Activated T-cell treated with anti-CD3 and anti-CD28 coated beads, Interleukin-2, amount 50 U/mL, for 72 hours (primary cell): ENCODE measurements at regions not wholly inside any gene's neighbourhood (a gene's known extent, or its start where the extent isn't known, plus 50 kb on each side); places are given as distances from the start of the nearest gene placed in this dataset.

Source experiments
- ATAC-seq, 2 donors: fragments of 150-1000 bp; cut with Tn5 transposase; replicated peaks in 1 of 2; 2 replicates each; pipeline ENCODE4 v1.10.0; 2021; ENCODE audit warnings: moderate library complexity in 2 of 2, mild to moderate bottlenecking in 1 of 2
- DNase-seq, 2 donors: peaks; one replicate each; pipeline ENCODE4 v3.0.0; 2021 to 2022; ENCODE audit warnings: mixed read lengths in 1 of 2
- H3K27ac Mint-ChIP-seq: one replicate; pipeline ENCODE4 v1.8.0; 2022; ENCODE audit warnings: mild to moderate bottlenecking, moderate library complexity, mixed read lengths
- H3K27me3 Mint-ChIP-seq: one replicate; pipeline ENCODE4 v1.8.0; 2022; ENCODE audit warnings: low read depth, mixed read lengths
- H3K36me3 Mint-ChIP-seq, 2 donors: one replicate each; pipeline ENCODE4 v1.8.0; 2022; ENCODE audit warnings: mixed read lengths in 2 of 2, mild to moderate bottlenecking in 1 of 2; ENCODE audit not compliant: insufficient read depth in 2 of 2
- H3K4me1 Mint-ChIP-seq: one replicate; pipeline ENCODE4 v1.8.0; 2022; ENCODE audit warnings: low read depth, mixed read lengths
- H3K4me3 Mint-ChIP-seq, 2 donors: one replicate each; pipeline ENCODE4 v1.8.0; 2022; ENCODE audit warnings: mild to moderate bottlenecking in 2 of 2, mixed read lengths in 2 of 2, moderate library complexity in 2 of 2
- H3K9me3 Mint-ChIP-seq, 2 donors: one replicate each; pipeline ENCODE4 v1.8.0; 2022; ENCODE audit warnings: mixed read lengths in 2 of 2

GRCh38 chr2:176388861-176389260, 119.6 kb downstream of the MTX2 start:
- Mint-ChIP-seq H3K4me3 (no peak overlapping the region), H3K4me1 (no peaks in the 10 kb centered on the region)

GRCh38 chr2:176390276-176391147, 121.3 kb downstream of the MTX2 start:
- ATAC-seq = no peak
- Mint-ChIP-seq H3K27ac (no peak overlapping the region), H3K4me1 (no peaks in the 10 kb centered on the region), H3K36me3 (no peaks in the 10 kb centered on the region), H3K4me3 (no peak overlapping the region), H3K9me3 (no peaks in the 10 kb centered on the region), H3K27me3 (peaks cover 19% of the 10 kb centered on the region)
- DNase-seq = no peak

More at GRCh38 chr2:176388861-176389260, 119.6 kb downstream of the MTX2 start:
- H3K27ac Mint-ChIP-seq = no peak overlapping the region
- ATAC-seq (no peak), DNase-seq (no peak)
- peaks cover 24% of the 10 kb centered on the region for H3K27me3 Mint-ChIP-seq
- H3K36me3 Mint-ChIP-seq = no peaks in the 10 kb centered on the region
- H3K9me3 Mint-ChIP-seq = no peaks in the 10 kb centered on the region

- ATAC-seq = no peak
- no peak for DNase-seq
- Mint-ChIP-seq H3K9me3 (no peaks in the 10 kb centered on the region), H3K27me3 (peaks cover 15% of the 10 kb centered on the region), H3K27ac (no peak overlapping the region), H3K36me3 (no peaks in the 10 kb centered on the region), H3K4me3 (no peak overlapping the region), H3K4me1 (no peaks in the 10 kb centered on the region)
Observed at GRCh38 chr2:176391148-176391419, 121.8 kb downstream of the MTX2 start.

- Mint-ChIP-seq H3K9me3 (no peaks in the 10 kb centered on the region), H3K27me3 (peaks cover 8% of the 10 kb centered on the region), H3K4me1 (no peaks in the 10 kb centered on the region), H3K27ac (no peak overlapping the region), H3K4me3 (no peak overlapping the region), H3K36me3 (no peaks in the 10 kb centered on the region)
- ATAC-seq = no peak
- DNase-seq = no peak
Observed at GRCh38 chr2:176392249-176392648, 123.0 kb downstream of the MTX2 start.

GRCh38 chr2:176392744-176393414, 123.6 kb downstream of the MTX2 start:
- DNase-seq (no peak), ATAC-seq (no peak)
- Mint-ChIP-seq H3K9me3 (no peaks in the 10 kb centered on the region), H3K36me3 (no peaks in the 10 kb centered on the region), H3K27me3 (peaks cover 8% of the 10 kb centered on the region), H3K4me1 (no peaks in the 10 kb centered on the region), H3K4me3 (no peak overlapping the region), H3K27ac (no peak overlapping the region)

GRCh38 chr2:176395273-176395854, 126.1 kb downstream of the MTX2 start:
- H3K27me3 Mint-ChIP-seq = no peaks in the 10 kb centered on the region
- ATAC-seq = no peak
- no peak overlapping the region for H3K4me3 Mint-ChIP-seq
- DNase-seq = no peak
- H3K27ac Mint-ChIP-seq = no peak overlapping the region
- H3K9me3 Mint-ChIP-seq = no peaks in the 10 kb centered on the region
- no peaks in the 10 kb centered on the region for H3K36me3 Mint-ChIP-seq
- H3K4me1 Mint-ChIP-seq = no peaks in the 10 kb centered on the region

GRCh38 chr2:176398243-176399073, 129.2 kb downstream of the MTX2 start:
- ATAC-seq = no peak
- Mint-ChIP-seq H3K27me3 (peaks cover 14% of the 10 kb centered on the region), H3K4me1 (no peaks in the 10 kb centered on the region), H3K27ac (no peak overlapping the region), H3K4me3 (no peak overlapping the region), H3K9me3 (no peaks in the 10 kb centered on the region), H3K36me3 (no peaks in the 10 kb centered on the region)
- no peak for DNase-seq

- Mint-ChIP-seq H3K9me3 (no peaks in the 10 kb centered on the region), H3K4me3 (no peak overlapping the region), H3K27ac (no peak overlapping the region), H3K36me3 (no peaks in the 10 kb centered on the region), H3K4me1 (no peaks in the 10 kb centered on the region), H3K27me3 (peaks cover 18% of the 10 kb centered on the region)
- ATAC-seq = no peak
- no peak for DNase-seq
Observed at GRCh38 chr2:176399074-176399598, 129.9 kb downstream of the MTX2 start.

- no peak for DNase-seq
- H3K4me3 Mint-ChIP-seq = no peak overlapping the region
- peaks cover 58% of the 10 kb centered on the region for H3K27me3 Mint-ChIP-seq
- H3K27ac Mint-ChIP-seq = no peak overlapping the region
- no peaks in the 10 kb centered on the region for H3K9me3 Mint-ChIP-seq
- ATAC-seq = no peak
- peaks cover 0 to 4% of the 10 kb centered on the region in 2 donors for H3K36me3 Mint-ChIP-seq
- H3K4me1 Mint-ChIP-seq = no peaks in the 10 kb centered on the region
Observed at GRCh38 chr2:176405477-176405876, 136.2 kb downstream of the MTX2 start.

- Mint-ChIP-seq H3K9me3 (no peaks in the 10 kb centered on the region), H3K4me1 (no peaks in the 10 kb centered on the region), H3K27me3 (peaks cover 49% of the 10 kb centered on the region), H3K4me3 (no peak overlapping the region), H3K27ac (no peak overlapping the region), H3K36me3 (peaks cover 0 to 4% of the 10 kb centered on the region in 2 donors)
- no peak for ATAC-seq
- DNase-seq = no peak
Observed at GRCh38 chr2:176407706-176408105, 138.5 kb downstream of the MTX2 start.

GRCh38 chr2:176409671-176410070, 140.4 kb downstream of the MTX2 start:
- Mint-ChIP-seq H3K4me1 (no peaks in the 10 kb centered on the region), H3K9me3 (no peaks in the 10 kb centered on the region), H3K27me3 (peaks cover 50% of the 10 kb centered on the region), H3K36me3 (peaks cover 0 to 4% of the 10 kb centered on the region in 2 donors), H3K27ac (no peak overlapping the region), H3K4me3 (no peak overlapping the region)
- DNase-seq (no peak), ATAC-seq (no peak)

- Mint-ChIP-seq H3K27me3 (peaks cover 45% of the 10 kb centered on the region), H3K36me3 (no peaks in the 10 kb centered on the region), H3K27ac (no peak overlapping the region), H3K9me3 (no peaks in the 10 kb centered on the region), H3K4me3 (no peak overlapping the region), H3K4me1 (no peaks in the 10 kb centered on the region)
- no peak for DNase-seq
- no peak for ATAC-seq
Observed at GRCh38 chr2:176412136-176412535, 142.9 kb downstream of the MTX2 start.

GRCh38 chr2:176413786-176414185, 144.5 kb downstream of the MTX2 start:
- Mint-ChIP-seq H3K9me3 (no peaks in the 10 kb centered on the region), H3K4me1 (no peaks in the 10 kb centered on the region), H3K36me3 (no peaks in the 10 kb centered on the region), H3K27me3 (peaks cover 38% of the 10 kb centered on the region), H3K27ac (no peak overlapping the region), H3K4me3 (no peak overlapping the region)
- DNase-seq (no peak), ATAC-seq (no peak)
